ENCODE measurements at regions not wholly inside any gene's neighbourhood (a gene's known extent, or its start where the extent isn't known, plus 50 kb on each side); places are given as distances from the start of the nearest gene placed in this dataset.

- no peak for DNase-seq
Measured at GRCh38 chr7:131090886-131091692, 236.6 kb upstream of the MKLN1 start.

- no peak for DNase-seq
Measured at GRCh38 chr7:131094685-131095084, 233.0 kb upstream of the MKLN1 start.

- no peak for DNase-seq
Measured at GRCh38 chr7:131095346-131095745, 232.3 kb upstream of the MKLN1 start.

- DNase-seq = no peak
Measured at GRCh38 chr7:131096267-131096927, 231.3 kb upstream of the MKLN1 start.

- DNase-seq = no peak
Measured at GRCh38 chr7:131097662-131098376, 229.9 kb upstream of the MKLN1 start.

GRCh38 chr7:131098527-131098926, 229.1 kb upstream of the MKLN1 start:
- no peak for DNase-seq

GRCh38 chr7:131100357-131101054, 227.2 kb upstream of the MKLN1 start:
- no peak for DNase-seq

GRCh38 chr7:131103997-131104396, 223.7 kb upstream of the MKLN1 start:
- no peak for DNase-seq

- no peak for DNase-seq
Measured at GRCh38 chr7:131104596-131105293, 222.9 kb upstream of the MKLN1 start.

- no peak for DNase-seq
Measured at GRCh38 chr7:131105294-131105798, 222.3 kb upstream of the MKLN1 start.

GRCh38 chr7:131105799-131106680, 221.6 kb upstream of the MKLN1 start:
- DNase-seq = peak; percentile 74

- peak; percentile 43 for DNase-seq
Measured at GRCh38 chr7:131106681-131107336, 220.9 kb upstream of the MKLN1 start.

- DNase-seq = peak; percentile 59
Measured at GRCh38 chr7:131107337-131108211, 220.1 kb upstream of the MKLN1 start.

GRCh38 chr7:131108212-131108940, 219.3 kb upstream of the MKLN1 start:
- DNase-seq = no peak

GRCh38 chr7:131109011-131109758, 218.5 kb upstream of the MKLN1 start:
- no peak for DNase-seq

GRCh38 chr7:131109759-131110296, 217.8 kb upstream of the MKLN1 start:
- peak; percentile 70 for DNase-seq

- no peak for DNase-seq
Measured at GRCh38 chr7:131110297-131111080, 217.2 kb upstream of the MKLN1 start.

Data from stimulated activated CD4-positive, alpha-beta T cell treated with anti-CD3 and anti-CD28 coated beads, Interleukin-12 subunit alpha, Interleukin-12 subunit beta, amount 100 ng/mL, for 4 hours (primary cell).